ENCODE measurements at regions not wholly inside any gene's neighbourhood (a gene's known extent, or its start where the extent isn't known, plus 50 kb on each side); places are given as distances from the start of the nearest gene placed in this dataset.

GRCh38 chr3:135755330-135756105 lies 210.0 kb upstream of the PPP2R3A start:
- DNase-seq (no peak), ATAC-seq (no peak)
- Mint-ChIP-seq H3K36me3 (ENCODE audit: insufficient read depth) (no peaks in the 10 kb centered on the region), H3K4me3 (no peak overlapping the region), H3K9me3 (no peaks in the 10 kb centered on the region), H3K27me3 (ENCODE audit: low read depth) (no peaks in the 10 kb centered on the region), H3K4me1 (ENCODE audit: low read depth) (no peaks in the 10 kb centered on the region)

- no peak for ATAC-seq
- Mint-ChIP-seq H3K4me1 (ENCODE audit: low read depth) (no peaks in the 10 kb centered on the region), H3K4me3 (no peak overlapping the region)
These were observed 209.3 kb upstream of the PPP2R3A start for GRCh38 chr3:135756106-135756668.

GRCh38 chr3:135757421-135757820 lies 208.1 kb upstream of the PPP2R3A start:
- Mint-ChIP-seq H3K4me3 (no peak overlapping the region), H3K27me3 (ENCODE audit: low read depth) (no peaks in the 10 kb centered on the region), H3K36me3 (ENCODE audit: insufficient read depth) (no peaks in the 10 kb centered on the region), H3K4me1 (ENCODE audit: low read depth) (no peaks in the 10 kb centered on the region), H3K9me3 (no peaks in the 10 kb centered on the region)
- ATAC-seq, result no peak
- DNase-seq, result no peak

More at GRCh38 chr3:135756106-135756668, 209.3 kb upstream of the PPP2R3A start:
- H3K9me3 Mint-ChIP-seq, result no peaks in the 10 kb centered on the region
- no peaks in the 10 kb centered on the region for H3K27me3 Mint-ChIP-seq (ENCODE audit: low read depth)
- DNase-seq, result no peak
- H3K36me3 Mint-ChIP-seq (ENCODE audit: insufficient read depth), result no peaks in the 10 kb centered on the region

GRCh38 chr3:135758961-135759360 lies 206.6 kb upstream of the PPP2R3A start:
- Mint-ChIP-seq H3K36me3 (ENCODE audit: insufficient read depth) (no peaks in the 10 kb centered on the region), H3K27me3 (ENCODE audit: low read depth) (no peaks in the 10 kb centered on the region), H3K4me1 (ENCODE audit: low read depth) (no peaks in the 10 kb centered on the region), H3K9me3 (no peaks in the 10 kb centered on the region), H3K4me3 (no peak overlapping the region)
- ATAC-seq (no peak), DNase-seq (no peak)

GRCh38 chr3:135759651-135760050 lies 205.9 kb upstream of the PPP2R3A start:
- Mint-ChIP-seq H3K27me3 (ENCODE audit: low read depth) (no peaks in the 10 kb centered on the region), H3K4me3 (no peak overlapping the region)
- no peak for ATAC-seq

GRCh38 chr3:135760581-135760980 lies 204.9 kb upstream of the PPP2R3A start:
- H3K36me3 Mint-ChIP-seq (ENCODE audit: insufficient read depth), result no peaks in the 10 kb centered on the region
- DNase-seq (no peak), ATAC-seq (no peak)
- H3K4me1 Mint-ChIP-seq (ENCODE audit: low read depth), result no peaks in the 10 kb centered on the region
- no peak overlapping the region for H3K4me3 Mint-ChIP-seq
- H3K9me3 Mint-ChIP-seq, result peaks cover 4% of the 10 kb centered on the region
- no peaks in the 10 kb centered on the region for H3K27me3 Mint-ChIP-seq (ENCODE audit: low read depth)

More at GRCh38 chr3:135759651-135760050, 205.9 kb upstream of the PPP2R3A start:
- no peak for DNase-seq
- H3K9me3 Mint-ChIP-seq, result no peaks in the 10 kb centered on the region
- no peaks in the 10 kb centered on the region for H3K4me1 Mint-ChIP-seq (ENCODE audit: low read depth)
- no peaks in the 10 kb centered on the region for H3K36me3 Mint-ChIP-seq (ENCODE audit: insufficient read depth)

GRCh38 chr3:135762188-135762856 lies 203.2 kb upstream of the PPP2R3A start:
- Mint-ChIP-seq H3K27me3 (ENCODE audit: low read depth) (no peaks in the 10 kb centered on the region), H3K36me3 (ENCODE audit: insufficient read depth) (no peaks in the 10 kb centered on the region), H3K9me3 (peaks cover 6% of the 10 kb centered on the region), H3K4me1 (ENCODE audit: low read depth) (no peaks in the 10 kb centered on the region), H3K4me3 (no peak overlapping the region)
- ATAC-seq, result no peak
- no peak for DNase-seq

- DNase-seq (no peak), ATAC-seq (no peak)
- Mint-ChIP-seq H3K4me1 (ENCODE audit: low read depth) (no peaks in the 10 kb centered on the region), H3K27me3 (ENCODE audit: low read depth) (no peaks in the 10 kb centered on the region), H3K9me3 (peaks cover 6% of the 10 kb centered on the region), H3K36me3 (ENCODE audit: insufficient read depth) (no peaks in the 10 kb centered on the region), H3K4me3 (no peak overlapping the region)
These were observed 199.4 kb upstream of the PPP2R3A start for GRCh38 chr3:135766115-135766514.

GRCh38 chr3:135771760-135772159 lies 193.8 kb upstream of the PPP2R3A start:
- H3K36me3 Mint-ChIP-seq (ENCODE audit: insufficient read depth), result no peaks in the 10 kb centered on the region
- peaks cover 3% of the 10 kb centered on the region for H3K9me3 Mint-ChIP-seq
- no peak overlapping the region for H3K4me3 Mint-ChIP-seq
- no peaks in the 10 kb centered on the region for H3K4me1 Mint-ChIP-seq (ENCODE audit: low read depth)
- H3K27me3 Mint-ChIP-seq (ENCODE audit: low read depth), result no peaks in the 10 kb centered on the region
- no peak for ATAC-seq
- no peak for DNase-seq

GRCh38 chr3:135779024-135779423 lies 186.5 kb upstream of the PPP2R3A start:
- H3K36me3 Mint-ChIP-seq (ENCODE audit: insufficient read depth), result no peaks in the 10 kb centered on the region
- H3K9me3 Mint-ChIP-seq, result peaks cover 3% of the 10 kb centered on the region
- no peak overlapping the region for H3K4me3 Mint-ChIP-seq
- DNase-seq, result no peak
- ATAC-seq, result no peak
- H3K4me1 Mint-ChIP-seq (ENCODE audit: low read depth), result no peaks in the 10 kb centered on the region
- H3K27me3 Mint-ChIP-seq (ENCODE audit: low read depth), result no peaks in the 10 kb centered on the region

- H3K27me3 Mint-ChIP-seq (ENCODE audit: low read depth), result no peaks in the 10 kb centered on the region
- peaks cover 3% of the 10 kb centered on the region for H3K9me3 Mint-ChIP-seq
- no peak for DNase-seq
- no peak overlapping the region for H3K4me3 Mint-ChIP-seq
- H3K4me1 Mint-ChIP-seq (ENCODE audit: low read depth), result no peaks in the 10 kb centered on the region
- ATAC-seq, result no peak
- H3K36me3 Mint-ChIP-seq (ENCODE audit: insufficient read depth), result no peaks in the 10 kb centered on the region
These were observed 185.8 kb upstream of the PPP2R3A start for GRCh38 chr3:135779590-135780235.

- ATAC-seq, result no peak
- DNase-seq, result no peak
- no peaks in the 10 kb centered on the region for H3K27me3 Mint-ChIP-seq (ENCODE audit: low read depth)
- no peaks in the 10 kb centered on the region for H3K9me3 Mint-ChIP-seq
- H3K4me1 Mint-ChIP-seq (ENCODE audit: low read depth), result no peaks in the 10 kb centered on the region
- no peak overlapping the region for H3K4me3 Mint-ChIP-seq
- H3K36me3 Mint-ChIP-seq (ENCODE audit: insufficient read depth), result no peaks in the 10 kb centered on the region
These were observed 184.3 kb upstream of the PPP2R3A start for GRCh38 chr3:135781026-135781815.

GRCh38 chr3:135784557-135784956 lies 181.0 kb upstream of the PPP2R3A start:
- DNase-seq (no peak), ATAC-seq (no peak)
- Mint-ChIP-seq H3K27me3 (ENCODE audit: low read depth) (no peaks in the 10 kb centered on the region), H3K9me3 (no peaks in the 10 kb centered on the region), H3K4me3 (no peak overlapping the region), H3K4me1 (ENCODE audit: low read depth) (no peaks in the 10 kb centered on the region), H3K36me3 (ENCODE audit: insufficient read depth) (no peaks in the 10 kb centered on the region)

GRCh38 chr3:135788146-135788545 lies 177.4 kb upstream of the PPP2R3A start:
- no peak for DNase-seq
- no peak overlapping the region for H3K4me3 Mint-ChIP-seq
- no peak for ATAC-seq
- H3K36me3 Mint-ChIP-seq (ENCODE audit: insufficient read depth), result no peaks in the 10 kb centered on the region
- H3K9me3 Mint-ChIP-seq, result no peaks in the 10 kb centered on the region
- H3K27me3 Mint-ChIP-seq (ENCODE audit: low read depth), result no peaks in the 10 kb centered on the region
- H3K4me1 Mint-ChIP-seq (ENCODE audit: low read depth), result no peaks in the 10 kb centered on the region
